ENCODE measurements at regions not wholly inside any gene's neighbourhood (a gene's known extent, or its start where the extent isn't known, plus 50 kb on each side); places are given as distances from the start of the nearest gene placed in this dataset.

GRCh38 chr11:128389461-128389976 lies 197.8 kb downstream of the ETS1 start:
- Histone ChIP-seq H3K79me2 (ENCODE audit: control insufficient read depth, insufficient read depth, low read length) (no peaks in the 10 kb centered on the region), H3K9ac (ENCODE audit: low read length) (no peak overlapping the region), H3K9me3 (ENCODE audit: control extremely low read depth in 1 of 3, control insufficient read depth in 2 of 3, insufficient read depth in 1 of 3, low read length in 2 of 3) (no peaks in the 10 kb centered on the region), H4K20me1 (ENCODE audit: control insufficient read depth, insufficient read depth, low read length, poor library complexity, severe bottlenecking) (no peaks in the 10 kb centered on the region), H3K4me3 (ENCODE audit: control extremely low read depth in 1 of 5, extremely low read depth in 1 of 5, insufficient read depth in 1 of 5, low read depth in 2 of 5, low read length in 4 of 5) (no peak overlapping the region), H3K4me2 (replicated peaks; ENCODE audit: low read depth, low read length, poor library complexity, severe bottlenecking) (no peak overlapping the region), H2AFZ (ENCODE audit: insufficient read depth, low read depth, low read length, poor library complexity, severe bottlenecking) (no peak overlapping the region), H3K36me3 (replicated peaks in 1 of 2; ENCODE audit: control extremely low read depth in 1 of 2, control insufficient read depth in 1 of 2, extremely low read depth in 1 of 2, insufficient read depth in 2 of 2, low read length in 1 of 2) (no peaks in the 10 kb centered on the region), H3K27me3 (replicated peaks in 1 of 4; ENCODE audit: control extremely low read depth in 1 of 4, control insufficient read depth in 3 of 4, insufficient read depth in 4 of 4, low read length in 3 of 4) (no peaks in the 10 kb centered on the region), H3K4me1 (ENCODE audit: control insufficient read depth in 2 of 2, insufficient read depth in 2 of 2, low read length in 2 of 2) (peaks cover 0 to 4% of the 10 kb centered on the region in 2 donors), H3K27ac (ENCODE audit: low read length in 2 of 2) (no peak overlapping the region)
- Mint-ChIP-seq H3K4me1 (peaks cover 11% of the 10 kb centered on the region), H3K27ac (no peak overlapping the region), H3K4me3 (no peak overlapping the region), H3K9me3 (ENCODE audit: insufficient read depth) (no peaks in the 10 kb centered on the region), H3K27me3 (no peaks in the 10 kb centered on the region)
- ATAC-seq (ENCODE audit: low read depth) (no peak), DNase-seq (no peak)
- ChIA-PET CTCF (interaction anchor here (0.7 kb wide), 1 partner anchor 441 kb away, joined by 4 read pairs; no protein-coding TSS in a partner anchor), POLR2A (no interaction called here)
- WGBS (ENCODE audit: insufficient coverage): 99% methylated on average over 7 of the region's 7 CpGs
- intact Hi-C loops (cut with micrococcal nuclease): no loop called here
- TF ChIP-seq EZH2 (IDR thresholded peaks at IDR 0.05; ENCODE audit: borderline replicate concordance, insufficient read depth, low read depth, low read length, poor library complexity, severe bottlenecking) (no peak), CTCF (IDR thresholded peaks at IDR 0.05) (no peak)

- ChIA-PET CTCF (interaction anchor here (0.6 kb wide), 1 partner anchor 1848 kb away, joined by 3 read pairs; no protein-coding TSS in a partner anchor), POLR2A (no interaction called here)
- DNase-seq: no peak
- Mint-ChIP-seq H3K4me1 (peaks cover 11% of the 10 kb centered on the region), H3K9me3 (ENCODE audit: insufficient read depth) (no peaks in the 10 kb centered on the region), H3K27me3 (no peaks in the 10 kb centered on the region), H3K4me3 (no peak overlapping the region), H3K27ac (no peak overlapping the region)
- H3K4me2 ChIP-seq (replicated peaks; ENCODE audit: low read depth, low read length, poor library complexity, severe bottlenecking): no peak overlapping the region
- H3K4me3 ChIP-seq (ENCODE audit: control extremely low read depth in 1 of 5, extremely low read depth in 1 of 5, insufficient read depth in 1 of 5, low read depth in 2 of 5, low read length in 4 of 5): no peak overlapping the region
- H3K9ac ChIP-seq (ENCODE audit: low read length): no peak overlapping the region
- no peaks in the 10 kb centered on the region for H3K27me3 ChIP-seq (replicated peaks in 1 of 4; ENCODE audit: control extremely low read depth in 1 of 4, control insufficient read depth in 3 of 4, insufficient read depth in 4 of 4, low read length in 3 of 4)
- H3K36me3 ChIP-seq (replicated peaks in 1 of 2; ENCODE audit: control extremely low read depth in 1 of 2, control insufficient read depth in 1 of 2, extremely low read depth in 1 of 2, insufficient read depth in 2 of 2, low read length in 1 of 2): no peaks in the 10 kb centered on the region
- H2AFZ ChIP-seq (ENCODE audit: insufficient read depth, low read depth, low read length, poor library complexity, severe bottlenecking): no peak overlapping the region
- no peak overlapping the region for H3K27ac ChIP-seq (ENCODE audit: low read length in 2 of 2)
- H3K4me1 ChIP-seq (ENCODE audit: control insufficient read depth in 2 of 2, insufficient read depth in 2 of 2, low read length in 2 of 2): peaks cover 0 to 4% of the 10 kb centered on the region in 2 donors
- ATAC-seq (ENCODE audit: low read depth): no peak
- no peaks in the 10 kb centered on the region for H3K9me3 ChIP-seq (ENCODE audit: control extremely low read depth in 1 of 3, control insufficient read depth in 2 of 3, insufficient read depth in 1 of 3, low read length in 2 of 3)
- intact Hi-C loops (cut with micrococcal nuclease): no loop called here
- WGBS (ENCODE audit: insufficient coverage): 91% methylated on average over 4 of the region's 5 CpGs
- TF ChIP-seq CTCF (IDR thresholded peaks at IDR 0.05): no peak
- TF ChIP-seq EZH2 (IDR thresholded peaks at IDR 0.05; ENCODE audit: borderline replicate concordance, insufficient read depth, low read depth, low read length, poor library complexity, severe bottlenecking): no peak
- H4K20me1 ChIP-seq (ENCODE audit: control insufficient read depth, insufficient read depth, low read length, poor library complexity, severe bottlenecking): no peaks in the 10 kb centered on the region
- H3K79me2 ChIP-seq (ENCODE audit: control insufficient read depth, insufficient read depth, low read length): no peaks in the 10 kb centered on the region
Measured at GRCh38 chr11:128388206-128388815, 199.0 kb downstream of the ETS1 start.

Data from B cell (primary cell).